Neural progenitor cell (in vitro differentiated cells): ENCODE measurements at regions not wholly inside any gene's neighbourhood (a gene's known extent, or its start where the extent isn't known, plus 50 kb on each side); places are given as distances from the start of the nearest gene placed in this dataset.

Experiments used
- DNase-seq: peaks from one replicate; pipeline ENCODE4 v3.0.0-alpha.2; 2016; ENCODE audit warnings: low spot score
- H2AFZ ChIP-seq: fragments of 200-600 bp; sonication (generic); replicated peaks from 2 replicates; pipeline ENCODE4 v1.6.1; 2016; ENCODE audit warnings: antibody characterized with exemption
- H3F3A ChIP-seq: fragments of 200-600 bp; sonication (generic); 2 replicates; pipeline ENCODE4 v1.6.1; 2016; ENCODE audit warnings: antibody characterized with exemption, low read depth
- H3K27ac ChIP-seq: fragments of 200-600 bp; sonication (generic); 2 replicates; pipeline ENCODE4 v1.5.1; 2016; ENCODE audit warnings: mild to moderate bottlenecking
- H3K27me3 ChIP-seq: fragments of 200-600 bp; sonication (generic); 2 replicates; pipeline ENCODE4 v1.6.1; 2016; ENCODE audit warnings: mild to moderate bottlenecking, moderate library complexity
- H3K36me3 ChIP-seq: fragments of 200-600 bp; sonication (generic); 2 replicates; pipeline ENCODE4 v1.5.1; 2016
- H3K4me1 ChIP-seq: fragments of 200-600 bp; sonication (generic); 2 replicates; pipeline ENCODE4 v1.6.1; 2016; ENCODE audit warnings: mixed run types
- H3K4me2 ChIP-seq: fragments of 200-600 bp; sonication (generic); 2 replicates; pipeline ENCODE4 v1.6.1; 2016
- H3K4me3 ChIP-seq: fragments of 200-600 bp; sonication (generic); 2 replicates; pipeline ENCODE4 v1.5.1; 2016
- H3K79me2 ChIP-seq: fragments of 200-600 bp; sonication (generic); 2 replicates; pipeline ENCODE4 v1.6.1; 2016; ENCODE audit warnings: low read depth
- H3K9ac ChIP-seq: fragments of 200-600 bp; sonication (generic); 2 replicates; pipeline ENCODE4 v1.6.1; 2016
- H3K9me3 ChIP-seq: fragments of 200-600 bp; sonication (generic); 2 replicates; pipeline ENCODE4 v1.5.1; 2016; ENCODE audit warnings: low read depth
- H4K20me1 ChIP-seq: fragments of 200-600 bp; sonication (generic); 2 replicates; pipeline ENCODE4 v1.6.1; 2016; ENCODE audit warnings: low read depth
- H3K27ac Mint-ChIP-seq: 3 replicates; pipeline ENCODE4 v1.8.0; 2021; ENCODE audit warnings: mixed read lengths
- H3K27me3 Mint-ChIP-seq: 2 replicates; pipeline ENCODE4 v1.8.0; 2022; ENCODE audit warnings: low read depth, mild to moderate bottlenecking, inconsistent platforms, moderate library complexity, mixed read lengths; ENCODE audit not compliant: insufficient read depth
- H3K36me3 Mint-ChIP-seq: 3 replicates; pipeline ENCODE4 v1.8.0; 2021; ENCODE audit warnings: mixed read lengths
- H3K4me1 Mint-ChIP-seq: 3 replicates; pipeline ENCODE4 v1.8.0; 2021; ENCODE audit warnings: mixed read lengths
- H3K4me3 Mint-ChIP-seq: 3 replicates; pipeline ENCODE4 v1.8.0; 2021; ENCODE audit warnings: mild to moderate bottlenecking, moderate library complexity, mixed read lengths
- H3K9me3 Mint-ChIP-seq: 3 replicates; pipeline ENCODE4 v1.8.0; 2020; ENCODE audit warnings: mixed read lengths
- EZH2 ChIP-seq: fragments of 200-600 bp; sonication (generic); IDR thresholded peaks from 2 replicates; pipeline ENCODE4 v1.6.1; 2017; ENCODE audit warnings: antibody characterized with exemption, mild to moderate bottlenecking, moderate library complexity
- EZH2phosphoT487 ChIP-seq: fragments of 200-600 bp; sonication (generic); IDR thresholded peaks from 2 replicates; pipeline ENCODE4 v1.6.1; 2017; ENCODE audit warnings: antibody characterized with exemption
- TF ChIP-seq, protein P1 (sequence below): fragments of 200-600 bp; sonication (generic); IDR thresholded peaks from 2 replicates; pipeline ENCODE4 v1.5.1; 2017; ENCODE audit warnings: antibody characterized with exemption, mild to moderate bottlenecking

DNA sequence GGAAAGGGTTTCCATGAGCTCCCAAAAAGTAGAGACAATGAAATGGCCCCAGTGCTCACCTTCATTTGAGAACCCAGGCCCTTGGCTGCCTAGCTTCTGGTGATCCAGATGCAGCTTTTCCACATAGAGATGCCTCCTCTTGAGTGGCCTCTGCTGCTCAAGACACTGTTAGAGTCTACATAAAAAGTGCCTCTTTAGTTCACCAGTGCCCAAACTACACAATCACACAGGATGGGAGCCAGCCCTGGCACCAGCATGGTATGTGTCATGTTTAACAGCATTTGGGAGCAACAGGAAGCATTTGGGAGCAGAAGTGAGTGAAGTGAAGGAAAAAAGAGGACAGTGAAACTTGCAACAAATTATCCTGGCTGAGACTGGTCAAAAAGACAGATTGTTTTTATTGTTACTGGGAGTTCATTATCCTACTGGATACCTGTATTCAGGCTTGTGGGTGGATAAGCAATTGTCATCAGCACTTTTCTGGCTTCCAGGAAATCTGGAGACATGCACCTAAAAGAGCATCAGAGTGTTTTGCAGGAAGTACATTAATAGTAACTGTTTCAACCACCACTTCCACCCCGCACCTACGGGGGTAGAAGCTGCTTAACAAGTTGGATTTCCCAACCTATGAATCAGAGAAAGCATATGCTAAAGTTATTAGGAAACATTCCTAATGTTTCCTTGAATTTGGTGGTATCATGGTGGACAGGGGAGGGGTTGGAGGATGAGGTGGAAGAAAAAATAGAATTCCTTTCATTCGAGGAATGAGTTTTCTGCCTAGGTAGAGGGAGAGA is 416.2 kb downstream of the IGSF11 start:
- no peak overlapping the region for H3K4me3 Mint-ChIP-seq
- H3K9ac ChIP-seq = no peak overlapping the region
- H4K20me1 ChIP-seq = no peaks in the 10 kb centered on the region
- no peaks in the 10 kb centered on the region for H3K79me2 ChIP-seq
- H3K9me3 Mint-ChIP-seq = no peaks in the 10 kb centered on the region
- DNase-seq = no peak
- no peaks in the 10 kb centered on the region for H3F3A ChIP-seq
- H3K4me3 ChIP-seq = no peak overlapping the region
- H3K27me3 Mint-ChIP-seq = no peaks in the 10 kb centered on the region
- no peaks in the 10 kb centered on the region for H3K36me3 ChIP-seq
- H3K36me3 Mint-ChIP-seq = no peaks in the 10 kb centered on the region
- H3K27me3 ChIP-seq = no peaks in the 10 kb centered on the region
- TF ChIP-seq EZH2 (no peak), EZH2phosphoT487 (no peak)
- TF ChIP-seq, protein P1, sequence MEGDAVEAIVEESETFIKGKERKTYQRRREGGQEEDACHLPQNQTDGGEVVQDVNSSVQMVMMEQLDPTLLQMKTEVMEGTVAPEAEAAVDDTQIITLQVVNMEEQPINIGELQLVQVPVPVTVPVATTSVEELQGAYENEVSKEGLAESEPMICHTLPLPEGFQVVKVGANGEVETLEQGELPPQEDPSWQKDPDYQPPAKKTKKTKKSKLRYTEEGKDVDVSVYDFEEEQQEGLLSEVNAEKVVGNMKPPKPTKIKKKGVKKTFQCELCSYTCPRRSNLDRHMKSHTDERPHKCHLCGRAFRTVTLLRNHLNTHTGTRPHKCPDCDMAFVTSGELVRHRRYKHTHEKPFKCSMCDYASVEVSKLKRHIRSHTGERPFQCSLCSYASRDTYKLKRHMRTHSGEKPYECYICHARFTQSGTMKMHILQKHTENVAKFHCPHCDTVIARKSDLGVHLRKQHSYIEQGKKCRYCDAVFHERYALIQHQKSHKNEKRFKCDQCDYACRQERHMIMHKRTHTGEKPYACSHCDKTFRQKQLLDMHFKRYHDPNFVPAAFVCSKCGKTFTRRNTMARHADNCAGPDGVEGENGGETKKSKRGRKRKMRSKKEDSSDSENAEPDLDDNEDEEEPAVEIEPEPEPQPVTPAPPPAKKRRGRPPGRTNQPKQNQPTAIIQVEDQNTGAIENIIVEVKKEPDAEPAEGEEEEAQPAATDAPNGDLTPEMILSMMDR = no peak
- no peak overlapping the region for H3K27ac ChIP-seq
- no peaks in the 10 kb centered on the region for H3K9me3 ChIP-seq
- H3K4me1 Mint-ChIP-seq = no peaks in the 10 kb centered on the region
- no peak overlapping the region for H2AFZ ChIP-seq
- H3K27ac Mint-ChIP-seq = no peak overlapping the region
- H3K4me1 ChIP-seq = no peaks in the 10 kb centered on the region
- no peak overlapping the region for H3K4me2 ChIP-seq

DNA sequence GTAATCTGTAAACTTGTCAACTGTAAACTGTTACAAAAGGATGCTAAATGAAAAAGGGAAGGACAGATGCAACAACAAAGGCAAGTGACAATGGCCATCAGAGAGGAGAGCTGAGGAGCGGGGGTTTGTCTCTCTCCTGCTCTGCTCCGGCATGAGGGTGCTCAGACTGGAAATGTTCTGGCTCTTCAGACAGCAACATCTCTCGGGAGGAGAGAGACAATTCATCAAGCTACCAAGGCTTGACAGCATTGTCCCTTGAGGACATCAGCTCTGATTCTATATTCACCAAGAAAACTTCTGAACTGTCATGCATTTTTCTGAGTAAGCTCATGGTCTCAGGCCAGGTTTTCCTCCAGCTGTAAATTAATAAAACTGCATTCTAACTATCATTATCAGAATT is 408.2 kb downstream of the IGSF11 start:
- Histone ChIP-seq H3K27me3 (no peaks in the 10 kb centered on the region), H4K20me1 (no peaks in the 10 kb centered on the region), H2AFZ (no peak overlapping the region), H3K36me3 (no peaks in the 10 kb centered on the region), H3K9me3 (no peaks in the 10 kb centered on the region), H3K4me1 (no peaks in the 10 kb centered on the region), H3K27ac (no peak overlapping the region), H3F3A (no peaks in the 10 kb centered on the region), H3K9ac (no peak overlapping the region), H3K79me2 (no peaks in the 10 kb centered on the region), H3K4me2 (no peak overlapping the region), H3K4me3 (no peak overlapping the region)
- no peak for DNase-seq
- Mint-ChIP-seq H3K4me1 (peaks cover 13% of the 10 kb centered on the region), H3K9me3 (peaks cover 3% of the 10 kb centered on the region), H3K27me3 (no peaks in the 10 kb centered on the region), H3K36me3 (no peaks in the 10 kb centered on the region), H3K27ac (no peak overlapping the region), H3K4me3 (no peak overlapping the region)
- TF ChIP-seq, protein P1 = no peak
- no peak for TF ChIP-seq EZH2phosphoT487
- no peak for TF ChIP-seq EZH2

DNA sequence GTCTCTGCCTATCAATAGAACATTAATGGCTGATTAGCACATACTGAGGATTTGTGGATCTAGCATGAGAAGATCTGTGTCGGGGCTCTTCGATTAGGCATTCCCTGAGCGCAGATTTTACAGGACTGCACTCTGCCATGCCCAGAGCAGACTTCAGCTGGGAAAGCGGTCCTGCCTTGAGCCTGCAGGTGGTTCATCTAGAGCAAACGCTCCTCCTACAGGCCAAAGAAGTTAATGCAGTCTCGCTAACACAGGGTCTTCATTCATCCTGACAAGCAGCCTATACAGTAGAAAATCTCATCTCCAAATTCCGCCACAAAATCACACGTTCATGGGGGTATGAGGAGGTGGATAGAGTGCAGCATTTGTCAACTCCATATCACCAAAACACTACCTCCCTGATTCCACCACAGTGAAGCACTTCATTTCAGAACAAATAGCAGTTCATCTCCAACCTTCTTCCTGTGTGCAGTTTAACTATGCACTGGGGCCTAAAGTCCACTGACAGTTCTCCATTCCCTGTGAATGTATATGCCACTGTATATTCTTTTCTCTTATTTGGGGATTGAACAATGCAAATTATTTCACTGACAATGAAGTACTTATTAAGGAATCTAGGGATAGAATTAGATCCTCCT is 405.8 kb downstream of the IGSF11 start:
- H2AFZ ChIP-seq = peak overlapping the region; percentile 43
- H3K27ac ChIP-seq = no peak overlapping the region

More for the DNA sequence above, 405.8 kb downstream of the IGSF11 start:
- Histone ChIP-seq H3K36me3 (no peaks in the 10 kb centered on the region), H3K27me3 (no peaks in the 10 kb centered on the region), H3K4me2 (no peak overlapping the region), H3F3A (no peaks in the 10 kb centered on the region), H3K4me3 (no peak overlapping the region), H4K20me1 (no peaks in the 10 kb centered on the region), H3K9ac (no peak overlapping the region), H3K4me1 (no peaks in the 10 kb centered on the region), H3K79me2 (no peaks in the 10 kb centered on the region), H3K9me3 (no peaks in the 10 kb centered on the region)
- peaks cover 3% of the 10 kb centered on the region for H3K9me3 Mint-ChIP-seq
- peaks cover 13% of the 10 kb centered on the region for H3K4me1 Mint-ChIP-seq
- TF ChIP-seq, protein P1 = peak; percentile 81
- no peak for TF ChIP-seq EZH2phosphoT487
- peak; percentile 88 for DNase-seq
- no peak overlapping the region for H3K27ac Mint-ChIP-seq
- H3K4me3 Mint-ChIP-seq = no peak overlapping the region
- H3K36me3 Mint-ChIP-seq = no peaks in the 10 kb centered on the region
- H3K27me3 Mint-ChIP-seq = peaks cover 2% of the 10 kb centered on the region
